Stimulated activated CD4-positive, alpha-beta T cell treated with anti-CD3 and anti-CD28 coated beads, Interleukin-12 subunit alpha, Interleukin-12 subunit beta, amount 100 ng/mL, for 48 hours (primary cell): ENCODE measurements at regions not wholly inside any gene's neighbourhood (a gene's known extent, or its start where the extent isn't known, plus 50 kb on each side); places are given as distances from the start of the nearest gene placed in this dataset.
A peak's percentile ranks its signal among the peaks of the same experiment; 100 is the strongest.

Experiments used
- DNase-seq, 3 donors: peaks; one replicate each; pipeline ENCODE4 v3.0.0-alpha.2; 2020; ENCODE audit warnings: low read depth in 2 of 3, low spot score in 1 of 3

DNA sequence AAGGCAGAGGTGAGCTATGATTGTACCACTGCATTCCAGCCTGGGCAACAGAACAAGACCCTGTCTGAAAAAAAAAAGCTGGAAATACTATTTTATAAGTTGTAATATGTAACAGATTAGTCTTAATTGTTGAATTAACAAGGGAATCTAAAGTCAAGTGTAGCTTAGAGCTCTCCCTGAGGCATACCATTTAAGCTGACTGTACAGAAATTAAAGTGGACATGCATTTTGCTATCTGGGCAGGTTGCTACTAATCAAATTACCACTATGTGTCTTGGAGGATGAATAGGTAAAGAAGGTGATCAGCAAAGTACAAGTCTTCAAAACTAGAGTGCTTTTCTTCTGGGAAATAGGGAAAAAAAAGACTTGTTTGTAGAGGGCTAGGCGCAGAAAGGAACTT is 205.3 kb upstream of the JADE1 start:
- DNase-seq: no peak

DNA sequence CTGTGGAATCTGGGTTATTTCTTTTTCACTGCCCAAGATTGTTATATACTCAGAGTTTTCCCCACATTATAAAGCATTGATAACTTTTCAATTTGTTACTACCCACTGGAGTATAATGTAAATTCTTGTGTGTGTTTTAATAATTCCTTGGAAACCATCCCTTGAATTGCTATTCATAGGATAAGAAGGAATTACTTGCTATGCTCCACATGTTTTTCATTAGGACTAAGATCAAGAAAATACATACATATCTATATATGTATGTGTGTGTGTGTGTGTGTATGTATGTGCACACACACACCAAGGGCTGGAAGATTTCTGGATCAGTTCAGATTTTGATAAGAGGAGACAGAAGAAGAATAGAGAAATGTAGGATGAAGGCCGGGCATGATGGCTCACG is 206.4 kb upstream of the JADE1 start:
- no peak for DNase-seq

DNA sequence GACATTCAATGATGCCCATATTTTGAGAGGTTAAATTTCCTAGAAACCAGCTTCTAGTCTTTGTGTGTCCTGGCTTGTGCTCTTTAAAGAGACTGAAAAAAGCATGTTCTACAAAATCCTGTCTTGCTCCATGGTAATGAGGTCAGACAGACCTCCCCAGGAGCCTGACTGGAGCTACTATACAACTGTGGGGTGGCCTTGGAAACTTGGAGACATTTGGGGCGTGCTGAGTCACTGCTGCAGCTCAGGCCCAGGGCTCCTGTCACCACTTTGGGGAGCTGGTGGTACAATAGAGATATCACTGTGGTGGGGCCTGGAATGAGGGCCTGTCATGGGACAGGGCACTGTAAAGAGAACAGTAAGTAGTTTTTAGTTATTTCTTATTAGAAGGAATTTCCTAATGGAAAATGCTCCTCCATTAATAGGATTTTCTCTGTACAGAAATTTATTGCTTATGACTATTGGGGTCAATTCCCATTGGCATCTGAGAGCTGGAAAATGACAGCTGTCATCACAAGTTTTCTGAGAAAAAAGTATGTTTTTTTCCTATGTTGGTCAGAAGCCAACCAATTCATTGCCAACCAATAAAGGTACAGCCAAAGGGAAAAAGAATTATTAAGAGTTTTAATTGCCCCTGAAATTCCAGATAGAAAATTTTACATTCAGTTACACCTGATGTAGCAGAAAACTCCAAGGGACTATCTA is 207.4 kb upstream of the JADE1 start:
- DNase-seq: no peak

DNA sequence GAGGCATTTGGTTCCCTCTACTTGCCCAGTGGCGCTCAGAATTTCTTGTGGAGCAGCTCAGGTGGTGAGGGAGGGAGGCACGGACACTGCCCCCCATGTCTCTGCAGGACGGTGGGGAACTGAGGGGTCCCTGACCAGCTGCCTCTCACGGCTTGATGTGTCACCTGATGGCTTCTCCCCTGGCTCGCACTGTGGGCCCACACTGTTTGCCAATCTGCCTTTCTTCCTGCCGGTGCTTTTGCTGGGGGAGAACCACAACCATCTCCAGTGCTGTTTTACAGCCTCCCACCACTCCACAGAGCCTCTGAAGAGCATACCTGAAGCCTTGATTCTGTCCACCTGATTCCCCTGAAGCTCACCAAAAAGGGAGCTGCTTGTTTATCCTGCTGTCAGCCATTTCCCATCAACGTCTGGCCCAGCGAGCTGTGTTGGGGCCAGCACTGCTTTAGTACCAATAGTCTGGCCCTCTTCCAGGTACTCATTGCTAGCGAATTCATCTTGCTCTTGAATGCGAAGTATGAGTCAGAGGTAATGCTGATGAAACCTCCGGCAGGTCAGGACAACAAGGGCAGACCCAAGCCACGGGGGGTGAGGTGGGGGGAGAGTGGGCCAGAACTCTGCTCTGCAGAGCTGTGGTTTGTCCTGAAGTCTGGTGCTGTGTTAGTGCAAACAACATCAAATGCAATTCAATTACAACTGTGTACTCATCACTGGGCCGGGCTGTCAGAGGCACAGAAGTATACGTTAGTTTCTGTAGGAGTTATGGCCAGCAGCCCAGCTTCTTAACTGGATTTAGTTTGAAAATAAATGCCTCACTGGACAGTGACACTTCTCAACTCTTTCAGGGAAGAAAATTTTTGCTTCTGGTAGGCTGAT is 208.3 kb upstream of the JADE1 start:
- no peak for DNase-seq

DNA sequence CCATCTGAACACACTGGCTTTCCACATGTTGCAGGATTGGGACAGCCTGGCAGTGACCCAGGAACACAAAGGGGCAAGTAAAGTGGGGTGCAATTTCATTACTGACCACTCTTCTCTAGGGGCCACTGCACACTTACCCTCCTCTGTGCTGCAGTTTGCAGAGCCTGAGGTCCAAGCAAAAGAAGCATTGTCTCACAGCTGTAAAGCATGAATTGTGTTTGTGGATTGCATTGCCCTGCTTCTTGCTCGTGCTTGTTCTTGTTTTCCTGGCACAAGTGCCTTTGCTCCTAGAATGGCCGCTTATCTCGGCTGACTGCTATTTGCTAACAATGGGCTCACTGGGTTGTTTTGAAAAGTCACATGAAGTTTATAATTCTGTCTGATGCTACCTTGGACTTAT is 209.1 kb upstream of the JADE1 start:
- DNase-seq: no peak

DNA sequence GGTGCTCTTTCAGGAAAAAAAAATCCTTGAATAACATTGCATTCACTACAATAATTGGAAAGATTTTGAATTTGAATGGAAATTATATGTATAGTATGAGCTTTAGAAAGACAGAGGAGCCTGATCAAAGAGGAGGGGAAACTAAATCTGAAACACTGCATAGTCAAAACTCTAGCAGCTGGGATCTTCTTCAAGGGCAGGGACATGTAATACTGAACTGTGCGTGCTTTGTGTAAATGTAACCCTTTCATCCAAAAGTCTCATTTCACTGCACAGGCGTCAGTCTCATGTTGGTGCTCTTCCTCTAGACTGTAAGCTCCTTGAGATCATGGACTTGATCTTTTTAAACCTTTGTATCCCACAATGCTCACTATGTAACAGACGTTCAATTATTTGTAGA is 212.0 kb upstream of the JADE1 start:
- DNase-seq: no peak

DNA sequence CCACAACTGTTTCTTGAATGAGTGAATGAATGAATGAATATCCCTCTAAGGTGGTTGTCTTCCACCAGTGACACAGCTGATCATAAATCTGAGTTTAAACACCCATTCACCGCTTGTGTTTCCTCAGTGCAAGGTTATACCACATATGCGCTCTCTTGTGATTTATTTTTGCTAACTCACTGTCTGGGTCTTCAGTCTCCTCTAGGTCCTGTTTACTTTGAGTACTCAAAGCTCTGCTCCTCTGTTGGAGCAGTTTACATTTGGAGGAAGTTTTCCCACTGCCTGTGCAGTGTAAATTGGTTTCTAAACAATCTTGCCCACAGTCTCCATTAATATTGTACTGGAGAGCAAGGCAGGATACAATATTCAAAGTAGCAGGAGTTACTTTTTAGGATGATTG is 212.6 kb upstream of the JADE1 start:
- DNase-seq: no peak

DNA sequence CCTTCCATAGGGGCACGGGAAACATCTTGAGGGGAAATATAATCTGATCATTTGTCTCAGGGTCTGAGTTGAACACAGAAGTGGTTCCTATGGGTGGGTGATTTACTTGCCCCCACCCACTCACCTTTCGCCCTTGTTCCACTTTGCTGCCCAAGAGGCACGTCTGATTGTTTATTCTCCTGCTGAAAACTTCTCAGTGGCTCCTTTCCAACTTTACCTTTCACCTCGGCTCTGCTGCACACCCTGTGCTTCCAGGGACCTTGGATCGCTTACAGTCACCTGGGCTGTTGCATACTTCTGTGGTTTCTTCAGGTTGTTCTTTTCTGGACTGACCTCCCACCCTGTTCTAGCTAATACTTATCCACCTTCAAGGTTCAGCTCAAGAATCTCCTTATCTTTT is 213.4 kb upstream of the JADE1 start:
- no peak for DNase-seq

DNA sequence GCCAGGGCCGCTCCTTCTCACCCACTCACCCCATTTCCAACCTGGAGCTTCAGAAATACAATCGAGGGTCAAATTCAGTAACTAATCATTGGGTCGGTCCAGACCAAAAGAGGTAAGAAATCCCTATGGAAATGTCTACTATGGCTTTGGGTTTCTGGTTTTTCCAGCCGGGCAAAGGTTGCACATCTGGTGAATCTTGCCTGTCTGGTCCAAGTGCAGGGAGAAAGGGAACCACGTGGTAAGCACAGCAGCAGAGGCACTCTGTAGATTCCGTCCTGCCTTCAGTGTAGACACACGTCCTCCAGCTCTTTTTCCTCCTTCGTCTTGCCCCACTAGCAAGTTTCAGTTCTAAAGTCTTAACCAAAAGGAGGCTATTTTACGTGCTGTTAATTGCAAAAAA is 218.0 kb upstream of the JADE1 start:
- DNase-seq: no peak

DNA sequence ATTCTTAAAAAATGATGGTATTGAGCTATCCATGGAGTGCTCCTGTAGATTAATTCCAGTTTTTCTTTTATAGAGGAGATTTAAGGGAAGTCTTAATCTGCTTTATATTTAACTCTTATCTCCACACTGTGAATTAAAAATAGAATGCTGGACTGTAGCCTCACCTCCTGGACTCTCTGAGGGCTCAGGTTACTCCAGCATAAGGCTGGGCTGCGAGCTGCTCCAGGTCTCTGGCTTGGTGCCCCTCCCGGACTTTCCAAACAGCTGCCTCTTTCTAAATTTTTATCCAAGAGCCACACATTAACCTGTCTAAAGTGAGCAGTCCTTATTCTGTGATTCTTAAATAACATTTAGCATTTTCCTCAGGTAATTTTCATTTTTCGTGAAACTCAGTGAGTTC is 218.7 kb upstream of the JADE1 start:
- no peak for DNase-seq

DNA sequence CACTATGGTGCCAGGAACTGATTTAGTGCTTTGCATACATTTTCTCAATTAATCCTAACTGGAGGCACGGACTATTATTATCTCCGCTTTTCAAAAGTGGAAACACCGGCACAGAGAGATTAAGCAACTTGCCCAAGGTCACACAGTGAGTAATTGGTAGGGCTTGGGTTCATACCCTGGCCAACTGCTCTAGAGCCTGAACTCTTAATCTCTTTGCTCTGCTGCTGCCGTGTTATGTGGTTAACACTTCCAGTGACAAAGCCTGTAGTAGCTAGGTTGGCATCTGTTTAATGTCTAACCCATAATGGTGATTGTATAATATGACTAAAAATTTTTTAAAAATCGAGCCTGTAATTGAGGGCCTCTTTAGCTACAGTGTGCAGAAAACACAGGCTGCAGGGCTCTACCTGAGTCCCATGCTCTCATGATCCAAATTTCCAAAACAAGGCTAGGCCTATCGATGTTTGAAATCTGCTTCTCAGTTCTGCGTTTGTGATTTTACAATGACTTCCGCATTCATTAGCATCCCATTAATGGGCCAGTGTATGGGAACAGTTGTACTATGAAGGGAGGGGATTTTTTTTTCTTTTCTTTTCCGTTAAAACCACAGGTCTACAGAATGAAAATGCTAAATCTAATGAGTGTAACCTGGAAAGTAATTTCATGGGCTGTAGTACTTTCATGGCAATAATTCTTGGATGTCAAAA is 219.3 kb upstream of the JADE1 start:
- no peak for DNase-seq

DNA sequence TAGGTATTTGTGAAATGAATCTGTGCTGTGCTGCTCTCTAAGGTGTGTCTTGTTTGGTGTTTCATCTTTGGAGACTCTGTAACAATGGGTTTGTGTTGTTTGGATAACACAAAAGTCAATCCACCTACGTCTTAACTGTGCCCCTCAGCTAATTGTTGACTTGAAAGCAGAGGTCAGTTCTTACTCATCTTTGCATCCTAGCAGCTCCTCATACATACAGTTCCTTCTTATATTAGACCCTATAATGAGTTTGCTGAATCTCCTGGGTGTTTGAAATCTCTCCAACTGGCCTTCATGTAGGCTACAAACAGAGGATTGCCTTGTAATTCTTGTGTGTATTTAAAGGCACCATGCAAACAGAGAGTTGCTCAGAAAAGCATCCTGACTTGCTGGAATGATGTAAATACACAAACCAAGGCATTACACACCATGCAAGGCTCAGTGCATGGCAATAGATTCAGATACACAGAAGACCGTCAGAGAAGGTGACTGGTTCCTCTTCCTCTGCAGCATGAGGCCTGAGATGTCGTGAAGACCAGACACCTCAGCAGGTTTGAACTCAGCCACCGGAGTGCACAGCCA is 220.0 kb upstream of the JADE1 start:
- no peak for DNase-seq

DNA sequence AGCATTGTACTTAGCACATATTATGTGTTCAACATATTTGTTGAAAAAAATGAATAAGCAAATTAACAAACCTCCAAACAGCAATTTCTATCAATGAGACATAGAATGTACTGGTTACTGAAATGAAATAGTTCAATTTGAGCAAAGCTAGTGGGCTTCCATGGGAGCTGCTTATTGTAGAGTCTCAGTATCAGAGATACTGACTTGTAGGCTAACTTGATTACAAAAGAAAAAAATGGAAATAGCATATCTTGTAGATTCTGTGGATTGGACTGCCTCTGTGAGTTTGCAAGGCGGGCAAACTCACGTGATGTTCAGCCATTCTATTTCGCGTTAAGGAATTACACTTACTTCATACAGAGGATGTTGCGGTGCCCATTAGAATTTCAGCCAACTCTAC is 222.1 kb upstream of the JADE1 start:
- DNase-seq: no peak

DNA sequence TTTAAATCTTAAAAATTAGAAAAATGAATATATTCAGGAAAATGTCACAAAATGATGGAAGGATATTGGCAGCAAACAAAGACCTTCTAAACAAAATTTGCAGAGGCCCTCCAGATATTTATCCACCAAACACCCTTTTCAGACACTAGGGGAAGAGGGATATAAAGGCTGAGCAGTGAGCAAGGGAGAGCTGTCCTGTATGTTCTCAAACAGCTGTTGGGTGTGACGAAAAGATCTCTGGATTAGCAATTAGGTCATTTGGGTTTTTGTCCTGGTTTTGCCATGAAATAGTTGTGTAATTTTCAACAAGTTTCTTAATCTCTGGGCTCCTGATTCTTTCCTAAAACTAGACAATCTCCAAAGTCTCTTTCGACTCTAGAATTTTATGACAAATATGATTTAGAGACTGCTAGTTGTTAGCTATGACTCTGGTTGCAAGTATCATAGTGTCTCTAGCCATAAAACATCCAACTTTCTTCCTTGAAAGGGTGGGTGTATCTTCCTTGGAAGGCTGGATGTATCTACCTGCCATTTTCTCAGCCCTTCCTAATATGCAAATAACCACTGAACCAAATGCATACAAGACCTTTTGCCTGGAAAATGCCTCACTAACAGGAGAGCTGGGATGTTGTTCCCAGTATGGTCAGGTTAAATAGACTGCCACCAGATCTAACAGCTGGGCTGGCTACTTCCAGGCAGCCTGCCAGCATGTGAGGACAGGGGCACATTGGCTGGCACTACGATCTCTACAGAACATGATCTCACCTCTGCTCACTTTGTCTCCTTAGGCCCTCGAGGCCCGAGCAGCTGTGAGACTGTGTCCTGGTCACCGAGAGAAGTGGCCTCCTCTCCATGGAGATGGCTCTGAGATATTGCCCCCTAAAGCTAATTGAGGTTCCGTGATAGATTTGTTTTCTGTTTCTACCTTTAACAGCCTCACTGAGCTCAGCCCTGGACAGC is 225.5 kb upstream of the JADE1 start:
- DNase-seq: no peak

DNA sequence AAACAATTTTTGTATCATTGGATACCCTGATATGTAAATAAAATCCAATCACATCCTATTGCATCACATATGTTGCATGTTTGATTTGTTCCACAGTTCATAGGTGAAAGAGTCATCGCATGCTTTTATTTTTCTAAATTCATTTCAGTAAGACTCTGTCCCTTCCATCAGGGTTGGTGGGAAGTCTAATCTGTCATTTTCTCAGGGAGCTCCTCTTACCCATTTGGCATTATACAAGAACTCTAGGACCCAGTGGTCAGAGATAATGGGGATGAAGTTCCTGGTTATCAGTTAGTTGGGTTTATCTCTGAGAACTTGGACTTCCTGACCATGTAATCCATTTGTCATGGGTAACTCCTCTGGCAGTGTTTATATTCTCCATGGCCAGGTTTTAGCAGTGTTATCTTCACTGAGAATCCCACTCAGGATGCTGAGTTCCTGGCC is 227.1 kb upstream of the JADE1 start:
- DNase-seq: no peak

DNA sequence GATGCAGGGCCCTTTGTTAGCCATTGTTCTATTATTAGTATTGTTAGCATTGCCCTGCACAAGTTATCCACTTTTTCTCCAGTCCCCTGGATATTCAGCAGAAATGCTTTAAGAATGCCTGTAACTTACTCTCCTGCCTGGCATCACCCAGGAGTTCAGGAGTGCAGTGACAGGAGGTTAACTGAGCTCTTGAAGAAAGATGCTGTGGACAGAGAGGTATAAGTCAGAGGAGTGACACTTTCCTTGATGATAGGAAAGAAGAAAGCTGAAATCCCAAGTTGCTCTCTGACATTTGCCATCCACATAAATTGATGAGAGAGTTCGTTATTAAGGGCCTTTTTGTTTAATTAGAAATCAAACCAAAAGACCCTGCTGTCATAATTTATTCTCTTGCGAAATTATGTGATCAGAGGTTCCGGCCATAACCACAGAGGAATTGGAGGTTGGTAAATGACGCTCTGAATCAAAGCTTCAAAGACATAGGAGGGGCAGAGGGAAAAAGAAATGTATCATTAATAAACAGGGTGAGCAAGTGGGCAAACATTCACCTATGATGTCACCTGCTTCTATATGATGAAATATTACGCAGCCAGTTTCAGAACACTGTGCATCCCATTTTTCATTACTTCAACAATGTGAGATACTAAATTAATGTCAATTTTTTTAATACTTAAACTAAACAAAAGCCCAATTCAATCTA is 230.2 kb upstream of the JADE1 start:
- DNase-seq: no peak

DNA sequence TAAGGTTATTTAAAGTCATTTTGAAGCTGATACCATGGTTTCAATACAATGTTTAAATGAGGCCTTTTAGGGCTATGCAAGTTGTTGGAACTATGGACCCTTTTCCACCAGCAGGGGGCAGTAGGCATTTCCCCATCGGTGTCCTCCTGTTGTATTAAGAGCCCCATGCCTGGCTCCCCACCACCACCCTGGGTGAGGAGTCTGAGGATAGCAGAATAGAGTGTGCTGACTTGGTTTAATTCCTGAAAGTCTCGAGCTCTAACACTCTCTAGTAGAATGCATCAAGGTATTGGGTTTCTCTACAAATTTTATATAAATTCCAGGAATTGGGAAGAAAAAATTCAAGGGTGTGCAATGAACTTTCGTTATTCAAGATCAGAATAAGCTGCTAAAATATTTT is 234.8 kb upstream of the JADE1 start:
- peak; percentile 55 to 74 (median 56) for DNase-seq

DNA sequence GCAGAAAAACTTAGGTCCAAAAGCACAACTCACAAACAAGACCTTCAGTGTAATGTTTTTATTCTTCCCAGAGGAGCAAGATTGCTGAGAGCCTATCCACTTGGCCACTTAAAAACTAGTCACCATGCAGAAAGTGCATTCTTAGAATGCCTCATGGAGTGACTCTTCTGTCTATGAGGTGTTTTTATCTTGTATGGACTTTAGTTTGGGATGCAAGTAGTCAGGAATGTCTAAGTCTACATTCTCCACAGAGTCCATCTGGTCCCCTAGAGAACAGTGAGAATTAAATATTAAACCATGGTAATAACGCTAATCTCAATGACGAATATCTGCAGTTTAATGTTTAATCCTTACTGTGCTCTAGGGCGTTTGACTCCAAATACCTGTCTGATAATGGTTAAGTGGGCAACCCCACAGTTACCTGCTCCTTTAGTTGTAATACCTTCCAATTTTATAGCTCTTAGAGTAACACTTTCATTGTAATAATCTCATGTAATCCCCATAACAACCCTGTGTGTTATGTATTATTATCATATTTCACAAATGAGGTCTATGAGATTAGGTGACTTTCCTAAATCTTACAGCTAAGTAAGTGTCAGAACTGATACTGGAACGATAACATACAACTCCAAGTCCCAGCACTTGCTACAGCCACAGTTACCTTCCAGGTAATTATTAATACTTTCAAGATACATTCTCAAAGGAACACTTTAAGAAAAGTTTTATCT is 235.6 kb upstream of the JADE1 start:
- no peak for DNase-seq

DNA sequence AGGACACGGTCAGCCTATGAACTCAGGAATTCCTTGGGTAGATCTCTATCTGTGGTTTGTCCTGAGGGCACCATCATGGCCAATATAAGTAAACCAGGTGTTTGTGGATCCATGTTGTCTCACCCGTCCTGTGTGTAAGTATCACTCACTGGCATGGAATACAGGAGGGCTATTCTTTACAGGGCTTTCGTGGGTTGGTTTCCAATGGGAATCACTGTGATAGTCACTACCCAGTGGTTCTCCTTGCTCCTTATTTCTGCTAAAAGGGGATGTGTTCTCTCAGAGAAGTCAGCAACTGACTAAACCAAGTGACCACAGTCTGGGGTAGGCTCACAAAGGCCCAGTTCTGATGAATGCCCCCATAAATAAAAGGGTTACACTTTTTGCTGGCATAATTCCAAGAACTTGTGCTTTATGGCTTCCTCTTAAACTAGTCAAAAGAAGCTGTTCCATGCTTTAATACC is 236.7 kb upstream of the JADE1 start:
- DNase-seq: no peak
